ENCODE measurements at regions not wholly inside any gene's neighbourhood (a gene's known extent, or its start where the extent isn't known, plus 50 kb on each side); places are given as distances from the start of the nearest gene placed in this dataset.

DNA sequence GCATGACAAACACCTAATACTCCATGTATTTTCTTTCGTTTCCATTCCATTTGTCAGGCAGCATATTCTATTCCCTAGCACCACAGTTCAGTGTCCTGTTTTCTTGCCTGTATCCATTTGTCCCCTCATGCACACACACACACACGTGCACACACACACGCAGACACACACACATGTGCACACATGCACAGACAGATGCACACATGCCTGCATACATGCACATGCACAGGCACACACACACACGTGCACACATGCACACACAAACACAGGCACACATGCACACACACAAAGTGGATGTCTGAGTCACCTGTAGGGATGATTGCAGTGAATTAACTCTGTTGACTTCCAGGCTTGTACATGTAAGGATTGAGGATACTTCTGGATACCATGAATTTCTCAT, 226.7 kb upstream of the SYNDIG1 start:
- H3K27me3 ChIP-seq (ENCODE audit: control insufficient read depth in 3 of 3, insufficient read depth in 3 of 3, low read length in 2 of 3), result peaks cover 0 to 6% (median 2%) of the 10 kb centered on the region in 3 donors
- DNase-seq (no peak), ATAC-seq (ENCODE audit: insufficient read depth, low FRiP score) (no peak)
- H3K9me3 ChIP-seq (ENCODE audit: control insufficient read depth in 4 of 4, insufficient read depth in 3 of 4, low read length in 3 of 4), result peaks cover 0 to 6% (median 0%) of the 10 kb centered on the region in 4 donors
- H3K9ac ChIP-seq (ENCODE audit: insufficient read depth in 1 of 2, low read length in 2 of 2), result no peak overlapping the region
- WGBS, 2 donors, result 85 to 94% methylated on average over 4 of the region's 4 CpGs
- no peaks in the 10 kb centered on the region for H3K4me1 ChIP-seq (ENCODE audit: control insufficient read depth in 5 of 5, insufficient read depth in 5 of 5, low read length in 5 of 5)
- no peak overlapping the region for H3K27ac ChIP-seq (ENCODE audit: low read depth in 1 of 2, low read length in 1 of 2)
- H3K4me3 ChIP-seq, result no peak overlapping the region
- TF ChIP-seq, protein P1, sequence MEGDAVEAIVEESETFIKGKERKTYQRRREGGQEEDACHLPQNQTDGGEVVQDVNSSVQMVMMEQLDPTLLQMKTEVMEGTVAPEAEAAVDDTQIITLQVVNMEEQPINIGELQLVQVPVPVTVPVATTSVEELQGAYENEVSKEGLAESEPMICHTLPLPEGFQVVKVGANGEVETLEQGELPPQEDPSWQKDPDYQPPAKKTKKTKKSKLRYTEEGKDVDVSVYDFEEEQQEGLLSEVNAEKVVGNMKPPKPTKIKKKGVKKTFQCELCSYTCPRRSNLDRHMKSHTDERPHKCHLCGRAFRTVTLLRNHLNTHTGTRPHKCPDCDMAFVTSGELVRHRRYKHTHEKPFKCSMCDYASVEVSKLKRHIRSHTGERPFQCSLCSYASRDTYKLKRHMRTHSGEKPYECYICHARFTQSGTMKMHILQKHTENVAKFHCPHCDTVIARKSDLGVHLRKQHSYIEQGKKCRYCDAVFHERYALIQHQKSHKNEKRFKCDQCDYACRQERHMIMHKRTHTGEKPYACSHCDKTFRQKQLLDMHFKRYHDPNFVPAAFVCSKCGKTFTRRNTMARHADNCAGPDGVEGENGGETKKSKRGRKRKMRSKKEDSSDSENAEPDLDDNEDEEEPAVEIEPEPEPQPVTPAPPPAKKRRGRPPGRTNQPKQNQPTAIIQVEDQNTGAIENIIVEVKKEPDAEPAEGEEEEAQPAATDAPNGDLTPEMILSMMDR (IDR thresholded peaks at IDR 0.05; ENCODE audit: control extremely low read depth, extremely low read depth), result no peak
- H3K36me3 ChIP-seq (ENCODE audit: control insufficient read depth in 4 of 4, insufficient read depth in 4 of 4, low read length in 4 of 4), result no peaks in the 10 kb centered on the region

DNA sequence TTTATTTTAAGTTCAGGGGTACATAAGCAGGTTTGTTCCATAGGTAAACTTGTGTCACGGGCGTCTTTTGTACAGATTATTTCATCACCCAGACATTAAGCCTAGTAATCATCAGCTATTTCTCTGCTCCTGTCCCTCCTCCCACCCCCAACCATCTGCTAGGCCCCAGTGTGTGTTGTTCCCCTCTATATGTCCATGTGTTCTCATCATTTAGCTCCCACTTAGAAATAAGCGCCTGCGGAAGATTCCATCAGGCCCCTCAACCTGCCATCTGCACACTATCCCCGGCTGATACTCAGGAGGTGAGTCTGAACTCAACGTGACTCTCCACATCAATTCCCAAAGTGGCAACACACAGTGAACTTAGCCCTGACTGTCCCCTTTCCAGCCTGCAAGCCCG, 228.0 kb upstream of the SYNDIG1 start:
- Histone ChIP-seq H3K36me3 (ENCODE audit: control insufficient read depth in 4 of 4, insufficient read depth in 4 of 4, low read length in 4 of 4) (no peaks in the 10 kb centered on the region), H3K9ac (ENCODE audit: insufficient read depth in 1 of 2, low read length in 2 of 2) (no peak overlapping the region), H3K4me1 (ENCODE audit: control insufficient read depth in 5 of 5, insufficient read depth in 5 of 5, low read length in 5 of 5) (no peaks in the 10 kb centered on the region), H3K27me3 (ENCODE audit: control insufficient read depth in 3 of 3, insufficient read depth in 3 of 3, low read length in 2 of 3) (peaks cover 0 to 6% (median 2%) of the 10 kb centered on the region in 3 donors), H3K27ac (ENCODE audit: low read depth in 1 of 2, low read length in 1 of 2) (no peak overlapping the region), H3K9me3 (ENCODE audit: control insufficient read depth in 4 of 4, insufficient read depth in 3 of 4, low read length in 3 of 4) (no peaks in the 10 kb centered on the region), H3K4me3 (no peak overlapping the region)
- DNase-seq, result no peak
- TF ChIP-seq, protein P1 (IDR thresholded peaks at IDR 0.05; ENCODE audit: control extremely low read depth, extremely low read depth), result no peak
- no peak for ATAC-seq (ENCODE audit: insufficient read depth, low FRiP score)
- 90 to 93% methylated on average over 7 of the region's 7 CpGs for WGBS, 2 donors

DNA sequence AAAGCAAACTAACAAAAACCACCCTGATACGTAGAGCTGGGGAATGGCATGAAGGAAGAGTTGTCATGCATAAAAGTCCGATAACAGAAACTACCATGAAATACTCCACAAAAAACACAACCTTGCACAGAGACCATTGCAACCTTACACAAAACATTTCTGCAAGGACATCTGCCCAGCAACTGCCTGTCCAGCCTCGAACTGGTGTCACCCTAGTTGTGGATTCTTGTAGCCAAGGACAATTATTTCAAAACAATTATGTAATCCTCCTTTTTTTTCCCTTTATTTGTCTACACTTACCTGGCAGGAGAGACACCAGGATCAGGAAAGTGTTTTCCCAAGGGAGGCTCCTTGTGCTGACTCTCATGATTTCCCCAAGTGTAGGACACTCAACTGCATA, 232.5 kb upstream of the SYNDIG1 start:
- Histone ChIP-seq H3K27me3 (ENCODE audit: control insufficient read depth in 3 of 3, insufficient read depth in 3 of 3, low read length in 2 of 3) (no peaks in the 10 kb centered on the region), H3K36me3 (ENCODE audit: control insufficient read depth in 4 of 4, insufficient read depth in 4 of 4, low read length in 4 of 4) (no peaks in the 10 kb centered on the region), H3K9me3 (ENCODE audit: control insufficient read depth in 4 of 4, insufficient read depth in 3 of 4, low read length in 3 of 4) (no peaks in the 10 kb centered on the region), H3K4me3 (no peak overlapping the region), H3K27ac (ENCODE audit: low read depth in 1 of 2, low read length in 1 of 2) (no peak overlapping the region), H3K9ac (ENCODE audit: insufficient read depth in 1 of 2, low read length in 2 of 2) (no peak overlapping the region), H3K4me1 (ENCODE audit: control insufficient read depth in 5 of 5, insufficient read depth in 5 of 5, low read length in 5 of 5) (no peaks in the 10 kb centered on the region)
- TF ChIP-seq, protein P1 (IDR thresholded peaks at IDR 0.05; ENCODE audit: control extremely low read depth, extremely low read depth), result no peak
- WGBS, 2 donors, result 85 to 94% methylated on average over 3 of the region's 3 CpGs
- DNase-seq (no peak), ATAC-seq (ENCODE audit: insufficient read depth, low FRiP score) (no peak)

DNA sequence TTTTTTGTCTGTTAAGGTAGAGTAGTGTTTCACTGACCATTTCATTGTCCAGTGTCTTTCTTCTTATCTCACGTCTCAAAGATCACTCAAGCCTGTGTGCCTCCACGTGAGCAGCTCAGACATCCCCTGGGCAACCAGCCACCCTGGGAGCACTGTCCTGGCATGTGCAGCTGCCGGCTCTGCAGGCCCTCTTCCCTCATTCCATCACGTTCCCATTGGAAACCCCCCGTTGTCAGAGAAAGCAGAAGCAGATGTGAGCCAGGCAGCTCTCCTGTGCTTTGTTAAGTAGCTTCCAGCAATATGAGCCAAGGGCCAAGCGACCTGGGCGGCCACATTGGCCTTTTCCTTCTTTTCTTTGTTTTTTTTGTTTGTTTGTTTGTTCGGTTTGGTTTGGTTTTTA, 233.2 kb upstream of the SYNDIG1 start:
- TF ChIP-seq, protein P1 (IDR thresholded peaks at IDR 0.05; ENCODE audit: control extremely low read depth, extremely low read depth), result no peak
- no peaks in the 10 kb centered on the region for H3K36me3 ChIP-seq (ENCODE audit: control insufficient read depth in 4 of 4, insufficient read depth in 4 of 4, low read length in 4 of 4)
- H3K9me3 ChIP-seq (ENCODE audit: control insufficient read depth in 4 of 4, insufficient read depth in 3 of 4, low read length in 3 of 4), result no peaks in the 10 kb centered on the region
- 63 to 80% methylated on average over 8 of the region's 8 CpGs for WGBS, 2 donors
- DNase-seq (no peak), ATAC-seq (ENCODE audit: insufficient read depth, low FRiP score) (no peak)
- H3K9ac ChIP-seq (ENCODE audit: insufficient read depth in 1 of 2, low read length in 2 of 2), result no peak overlapping the region
- H3K4me3 ChIP-seq, result no peak overlapping the region
- no peak overlapping the region for H3K27ac ChIP-seq (ENCODE audit: low read depth in 1 of 2, low read length in 1 of 2)
- H3K27me3 ChIP-seq (ENCODE audit: control insufficient read depth in 3 of 3, insufficient read depth in 3 of 3, low read length in 2 of 3), result no peaks in the 10 kb centered on the region
- H3K4me1 ChIP-seq (ENCODE audit: control insufficient read depth in 5 of 5, insufficient read depth in 5 of 5, low read length in 5 of 5), result no peaks in the 10 kb centered on the region
